SK-N-SH (cell line): ENCODE measurements at regions not wholly inside any gene's neighbourhood (a gene's known extent, or its start where the extent isn't known, plus 50 kb on each side); places are given as distances from the start of the nearest gene placed in this dataset.

Experiments
- CHD2 ChIP-seq: fragments of 150-350 bp; IDR thresholded peaks from 2 replicates; pipeline ENCODE4 v1.6.1; 2018; ENCODE audit warnings: low read length; ENCODE audit not compliant: partially characterized antibody
- EZH2phosphoT487 ChIP-seq: fragments of 200-600 bp; sonication (generic); IDR thresholded peaks from 2 replicates; pipeline ENCODE4 v1.6.1; 2017; ENCODE audit warnings: low read depth, mixed run types, mild to moderate bottlenecking, antibody characterized with exemption, moderate library complexity, borderline replicate concordance
- FOXM1 ChIP-seq: IDR thresholded peaks from 2 replicates; pipeline ENCODE4 v1.4.0; 2012; ENCODE audit warnings: low read depth, mild to moderate bottlenecking
- GATA2 ChIP-seq: sonication (generic); formaldehyde crosslinking; IDR thresholded peaks from 2 replicates; pipeline ENCODE4 v1.5.0; 2020; ENCODE audit warnings: mild to moderate bottlenecking, missing genetic modification reagents
- JUND ChIP-seq: IDR thresholded peaks from 2 replicates; pipeline ENCODE4 v1.4.0; 2012
- POLR2AphosphoS5 ChIP-seq: IDR thresholded peaks from 2 replicates; pipeline ENCODE4 v1.6.1; 2012; ENCODE audit warnings: low read depth, low read length
- YY1 ChIP-seq: IDR thresholded peaks from 2 replicates; pipeline ENCODE4 v1.4.0; 2012; ENCODE audit warnings: low read depth, mild to moderate bottlenecking
- TF ChIP-seq, protein P1 (sequence below): fragments of 200-600 bp; sonication (generic); IDR thresholded peaks from 2 replicates; pipeline ENCODE4 v1.6.1; 2017; ENCODE audit warnings: antibody characterized with exemption, mild to moderate bottlenecking, moderate library complexity
- TF ChIP-seq, protein P2 (sequence below): IDR thresholded peaks from 2 replicates; pipeline ENCODE4 v1.4.0; 2012; ENCODE audit warnings: low read depth, borderline replicate concordance
- TF ChIP-seq, protein P3 (sequence below): IDR thresholded peaks from 2 replicates; pipeline ENCODE4 v1.4.0; 2012; ENCODE audit warnings: low read depth, borderline replicate concordance
- TF ChIP-seq, protein P4 (sequence below): IDR thresholded peaks from 2 replicates; pipeline ENCODE4 v1.4.0; 2012; ENCODE audit warnings: low read depth

DNA sequence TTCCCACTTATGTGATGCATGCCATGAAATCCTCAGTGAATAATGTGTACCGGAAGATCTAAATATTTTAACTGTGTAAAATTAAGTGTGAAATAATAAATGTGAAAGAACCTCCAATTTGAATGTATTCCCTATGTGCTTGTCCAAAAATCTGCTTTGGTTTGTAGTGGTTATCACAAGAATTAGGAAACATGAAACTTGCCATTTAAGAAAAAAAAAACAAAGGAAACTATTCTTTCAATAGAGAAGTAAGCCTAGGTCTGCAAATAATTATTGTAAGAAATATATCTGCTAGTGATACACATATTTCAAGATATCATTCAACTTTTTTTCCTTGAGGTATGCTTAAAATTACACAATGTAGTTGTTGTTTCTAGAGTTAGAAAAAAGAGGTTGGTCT is 500.4 kb downstream of the SLC6A15 start:
- TF ChIP-seq, protein P1, sequence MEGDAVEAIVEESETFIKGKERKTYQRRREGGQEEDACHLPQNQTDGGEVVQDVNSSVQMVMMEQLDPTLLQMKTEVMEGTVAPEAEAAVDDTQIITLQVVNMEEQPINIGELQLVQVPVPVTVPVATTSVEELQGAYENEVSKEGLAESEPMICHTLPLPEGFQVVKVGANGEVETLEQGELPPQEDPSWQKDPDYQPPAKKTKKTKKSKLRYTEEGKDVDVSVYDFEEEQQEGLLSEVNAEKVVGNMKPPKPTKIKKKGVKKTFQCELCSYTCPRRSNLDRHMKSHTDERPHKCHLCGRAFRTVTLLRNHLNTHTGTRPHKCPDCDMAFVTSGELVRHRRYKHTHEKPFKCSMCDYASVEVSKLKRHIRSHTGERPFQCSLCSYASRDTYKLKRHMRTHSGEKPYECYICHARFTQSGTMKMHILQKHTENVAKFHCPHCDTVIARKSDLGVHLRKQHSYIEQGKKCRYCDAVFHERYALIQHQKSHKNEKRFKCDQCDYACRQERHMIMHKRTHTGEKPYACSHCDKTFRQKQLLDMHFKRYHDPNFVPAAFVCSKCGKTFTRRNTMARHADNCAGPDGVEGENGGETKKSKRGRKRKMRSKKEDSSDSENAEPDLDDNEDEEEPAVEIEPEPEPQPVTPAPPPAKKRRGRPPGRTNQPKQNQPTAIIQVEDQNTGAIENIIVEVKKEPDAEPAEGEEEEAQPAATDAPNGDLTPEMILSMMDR, result no peak
- no peak for TF ChIP-seq FOXM1
- TF ChIP-seq, protein P2, sequence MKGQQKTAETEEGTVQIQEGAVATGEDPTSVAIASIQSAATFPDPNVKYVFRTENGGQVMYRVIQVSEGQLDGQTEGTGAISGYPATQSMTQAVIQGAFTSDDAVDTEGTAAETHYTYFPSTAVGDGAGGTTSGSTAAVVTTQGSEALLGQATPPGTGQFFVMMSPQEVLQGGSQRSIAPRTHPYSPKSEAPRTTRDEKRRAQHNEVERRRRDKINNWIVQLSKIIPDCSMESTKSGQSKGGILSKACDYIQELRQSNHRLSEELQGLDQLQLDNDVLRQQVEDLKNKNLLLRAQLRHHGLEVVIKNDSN, result no peak
- no peak for TF ChIP-seq YY1
- TF ChIP-seq, protein P3, sequence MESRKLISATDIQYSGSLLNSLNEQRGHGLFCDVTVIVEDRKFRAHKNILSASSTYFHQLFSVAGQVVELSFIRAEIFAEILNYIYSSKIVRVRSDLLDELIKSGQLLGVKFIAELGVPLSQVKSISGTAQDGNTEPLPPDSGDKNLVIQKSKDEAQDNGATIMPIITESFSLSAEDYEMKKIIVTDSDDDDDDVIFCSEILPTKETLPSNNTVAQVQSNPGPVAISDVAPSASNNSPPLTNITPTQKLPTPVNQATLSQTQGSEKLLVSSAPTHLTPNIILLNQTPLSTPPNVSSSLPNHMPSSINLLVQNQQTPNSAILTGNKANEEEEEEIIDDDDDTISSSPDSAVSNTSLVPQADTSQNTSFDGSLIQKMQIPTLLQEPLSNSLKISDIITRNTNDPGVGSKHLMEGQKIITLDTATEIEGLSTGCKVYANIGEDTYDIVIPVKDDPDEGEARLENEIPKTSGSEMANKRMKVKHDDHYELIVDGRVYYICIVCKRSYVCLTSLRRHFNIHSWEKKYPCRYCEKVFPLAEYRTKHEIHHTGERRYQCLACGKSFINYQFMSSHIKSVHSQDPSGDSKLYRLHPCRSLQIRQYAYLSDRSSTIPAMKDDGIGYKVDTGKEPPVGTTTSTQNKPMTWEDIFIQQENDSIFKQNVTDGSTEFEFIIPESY, result no peak
- TF ChIP-seq POLR2AphosphoS5, result no peak
- TF ChIP-seq, protein P4, sequence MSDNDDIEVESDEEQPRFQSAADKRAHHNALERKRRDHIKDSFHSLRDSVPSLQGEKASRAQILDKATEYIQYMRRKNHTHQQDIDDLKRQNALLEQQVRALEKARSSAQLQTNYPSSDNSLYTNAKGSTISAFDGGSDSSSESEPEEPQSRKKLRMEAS, result no peak
- no peak for TF ChIP-seq CHD2
- TF ChIP-seq JUND, result no peak
- no peak for TF ChIP-seq GATA2 (CRISPR knock-in tag)
- no peak for TF ChIP-seq EZH2phosphoT487
